ENCODE measurements at regions not wholly inside any gene's neighbourhood (a gene's known extent, or its start where the extent isn't known, plus 50 kb on each side); places are given as distances from the start of the nearest gene placed in this dataset.

DNA sequence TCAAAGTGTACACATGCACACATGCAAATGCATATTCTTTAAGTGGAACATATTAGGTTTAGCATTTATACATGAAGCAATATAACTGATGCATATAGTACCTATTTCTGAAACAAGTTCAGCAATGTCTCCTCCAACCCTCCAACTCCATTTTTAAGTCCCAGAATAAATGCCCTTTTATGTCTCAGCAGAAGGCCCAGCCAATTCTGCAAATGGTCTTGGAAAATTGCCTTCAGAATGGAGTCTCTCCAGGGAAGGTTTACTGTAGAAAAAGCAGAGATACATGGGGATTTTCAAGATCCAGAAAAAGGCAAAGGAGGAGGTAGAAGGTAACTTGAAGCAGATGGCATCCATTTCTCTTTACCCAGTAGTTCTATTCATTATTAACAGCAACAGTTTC is 633.3 kb downstream of the MAFB start:
- TF ChIP-seq, protein P1, sequence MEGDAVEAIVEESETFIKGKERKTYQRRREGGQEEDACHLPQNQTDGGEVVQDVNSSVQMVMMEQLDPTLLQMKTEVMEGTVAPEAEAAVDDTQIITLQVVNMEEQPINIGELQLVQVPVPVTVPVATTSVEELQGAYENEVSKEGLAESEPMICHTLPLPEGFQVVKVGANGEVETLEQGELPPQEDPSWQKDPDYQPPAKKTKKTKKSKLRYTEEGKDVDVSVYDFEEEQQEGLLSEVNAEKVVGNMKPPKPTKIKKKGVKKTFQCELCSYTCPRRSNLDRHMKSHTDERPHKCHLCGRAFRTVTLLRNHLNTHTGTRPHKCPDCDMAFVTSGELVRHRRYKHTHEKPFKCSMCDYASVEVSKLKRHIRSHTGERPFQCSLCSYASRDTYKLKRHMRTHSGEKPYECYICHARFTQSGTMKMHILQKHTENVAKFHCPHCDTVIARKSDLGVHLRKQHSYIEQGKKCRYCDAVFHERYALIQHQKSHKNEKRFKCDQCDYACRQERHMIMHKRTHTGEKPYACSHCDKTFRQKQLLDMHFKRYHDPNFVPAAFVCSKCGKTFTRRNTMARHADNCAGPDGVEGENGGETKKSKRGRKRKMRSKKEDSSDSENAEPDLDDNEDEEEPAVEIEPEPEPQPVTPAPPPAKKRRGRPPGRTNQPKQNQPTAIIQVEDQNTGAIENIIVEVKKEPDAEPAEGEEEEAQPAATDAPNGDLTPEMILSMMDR (IDR thresholded peaks at IDR 0.05) = no peak
- TF ChIP-seq POLR2A (IDR thresholded peaks at IDR 0.05) = no peak
- no peak for TF ChIP-seq POLR2AphosphoS5 (IDR thresholded peaks at IDR 0.05)
- TF ChIP-seq EP300 (IDR thresholded peaks at IDR 0.05) = no peak

All from sigmoid colon (tissue), 4 donors.